GM12878 (cell line): ENCODE measurements at regions not wholly inside any gene's neighbourhood (a gene's known extent, or its start where the extent isn't known, plus 50 kb on each side); places are given as distances from the start of the nearest gene placed in this dataset.

ENCODE experiments used
- ATAC-seq: fragments of 200-7000 bp; cut with Tn5 transposase; 3 replicates; pipeline ENCODE4 v1.9.1; 2020; ENCODE audit warnings: mild to moderate bottlenecking, moderate library complexity
- BruUV-seq: library from RNA; stranded (reverse); fragments of 400-500 nt; replicated peaks from 2 replicates; lab custom pipeline; 2021; lab: Mats Ljungman, UMichigan
- CTCF ChIA-PET: fragments of 300-600 bp; sonication (Branson Sonifier 250); formaldehyde crosslinking; extraction: SDS; loops from one replicate; lab custom pipeline; 2021; ENCODE audit warnings: inconsistent platforms; lab: Yijun Ruan, JAX
- POLR2A ChIA-PET: fragments of 350-600 bp; formaldehyde crosslinking; extraction: SDS; loops from one replicate; lab custom pipeline; 2021; ENCODE audit warnings: inconsistent platforms; lab: Charles Lee
- RAD21 ChIA-PET: fragments of 300-600 bp; sonication (Branson Sonifier 250); formaldehyde crosslinking; loops from one replicate; lab custom pipeline; 2023; ENCODE audit warnings: antibody characterized with exemption; ENCODE audit not compliant: unreplicated experiment; lab: Charles Lee
- SMC1A ChIA-PET: fragments of 300-600 bp; sonication (Branson Sonifier 250); formaldehyde crosslinking; loops from one replicate; lab custom pipeline; 2023; ENCODE audit not compliant: unreplicated experiment, uncharacterized antibody; lab: Charles Lee
- DNase-seq: peaks from one replicate; pipeline ENCODE4 v3.0.0-alpha.2; 2011; ENCODE audit warnings: low read depth, low spot score
- FAIRE-seq: peaks from 3 replicates; lab custom pipeline; 2011; peaks lifted over from hg19 to GRCh38; lab: Jason Lieb, UNC
- H2AFZ ChIP-seq: 2 replicates; pipeline ENCODE4 v1.6.0; 2011; ENCODE audit warnings: low read depth, low read length, control low read depth; ENCODE audit not compliant: control insufficient read depth
- H3K27ac ChIP-seq: 2 replicates; pipeline ENCODE4 v1.5.1; 2011; ENCODE audit warnings: control low read depth; ENCODE audit not compliant: control insufficient read depth, insufficient read depth
- H3K27me3 ChIP-seq, 2 experiments: replicated peaks in 1 of 2; 2 replicates each; pipeline versions ENCODE4 v1.6.0 to v1.6.1; 2011; ENCODE audit warnings: low read length in 1 of 2; ENCODE audit not compliant: control insufficient read depth in 2 of 2, insufficient read depth in 2 of 2
- H3K36me3 ChIP-seq, 2 experiments: 2 replicates each; pipeline ENCODE4 v1.5.1; 2011; ENCODE audit warnings: low read length in 1 of 2; ENCODE audit not compliant: control insufficient read depth in 2 of 2, insufficient read depth in 2 of 2
- H3K4me1 ChIP-seq: 2 replicates; pipeline ENCODE4 v1.6.1; 2011; ENCODE audit warnings: mild to moderate bottlenecking, low read length, moderate library complexity, mixed read lengths; ENCODE audit not compliant: control insufficient read depth, insufficient read depth
- H3K4me2 ChIP-seq: 2 replicates; pipeline ENCODE4 v1.6.0; 2011; ENCODE audit warnings: control low read depth; ENCODE audit not compliant: control insufficient read depth, insufficient read depth
- H3K4me3 ChIP-seq: fragments of 200-600 bp; sonication (generic); 2 replicates; pipeline ENCODE4 v1.5.1; 2016
- H3K79me2 ChIP-seq: 2 replicates; pipeline ENCODE4 v1.6.0; 2011; ENCODE audit warnings: low read length; ENCODE audit not compliant: control insufficient read depth, insufficient read depth
- H3K9ac ChIP-seq: 2 replicates; pipeline ENCODE4 v1.8.0; 2011; ENCODE audit warnings: low read length, control low read depth, mixed read lengths; ENCODE audit not compliant: control insufficient read depth, insufficient read depth
- H3K9me3 ChIP-seq: replicated peaks from 3 replicates; pipeline ENCODE4 v1.5.1; 2011; ENCODE audit warnings: mild to moderate bottlenecking, low read length; ENCODE audit not compliant: control insufficient read depth, insufficient read depth
- H4K20me1 ChIP-seq: 2 replicates; pipeline ENCODE4 v1.6.0; 2011; ENCODE audit not compliant: control insufficient read depth, insufficient read depth
- DPF2 ChIP-seq: fragments of 450-650 bp; IDR thresholded peaks from 2 replicates; pipeline ENCODE4 v1.6.1; 2017; ENCODE audit warnings: mild to moderate bottlenecking
- ETV6 ChIP-seq, 2 experiments: fragments of 450-650 bp in 1 of 2; IDR thresholded peaks in 1 of 2; conservative IDR thresholded peaks in 1 of 2; 2 replicates each; pipeline ENCODE4 v1.6.1; 2014; ENCODE audit warnings: antibody characterized with exemption in 1 of 2, borderline replicate concordance in 1 of 2, low read depth in 1 of 2, mild to moderate bottlenecking in 1 of 2, moderate library complexity in 1 of 2
- EZH2 ChIP-seq: IDR thresholded peaks from 2 replicates; pipeline ENCODE4 v1.6.1; 2012; ENCODE audit warnings: low read depth, mild to moderate bottlenecking, control low read depth, inconsistent platforms, low read length, borderline replicate concordance; ENCODE audit not compliant: control insufficient read depth
- MTA2 ChIP-seq: fragments of 450-650 bp; IDR thresholded peaks from 2 replicates; pipeline ENCODE4 v1.6.1; 2016; ENCODE audit warnings: low read depth, mild to moderate bottlenecking, moderate library complexity
- NBN ChIP-seq: fragments of 450-650 bp; IDR thresholded peaks from 2 replicates; pipeline ENCODE4 v1.6.1; 2016
- NFYB ChIP-seq: IDR thresholded peaks from 2 replicates; pipeline ENCODE4 v1.6.1; 2011; ENCODE audit warnings: low read depth, mild to moderate bottlenecking, low read length, improper control_type of control experiment, moderate library complexity; ENCODE audit not compliant: insufficient read depth
- NRF1 ChIP-seq: conservative IDR thresholded peaks from 2 replicates; pipeline ENCODE4 v1.6.1; 2011; ENCODE audit warnings: mild to moderate bottlenecking, low read depth, low read length, improper control_type of control experiment
- PAX5 ChIP-seq: IDR thresholded peaks from 2 replicates; pipeline ENCODE4 v1.6.1; 2011; ENCODE audit warnings: low read depth, low read length, borderline replicate concordance
- SMARCA5 ChIP-seq: fragments of 450-650 bp; IDR thresholded peaks from 2 replicates; pipeline ENCODE4 v1.6.1; 2017; ENCODE audit warnings: mild to moderate bottlenecking
- SRF ChIP-seq, 2 experiments: IDR thresholded peaks; 2 replicates each; pipeline ENCODE4 v1.6.1; 2011; ENCODE audit warnings: low read depth in 2 of 2, low read length in 2 of 2, mild to moderate bottlenecking in 1 of 2, moderate library complexity in 1 of 2
- SUZ12 ChIP-seq: fragments of 200-600 bp; sonication (generic); IDR thresholded peaks from one replicate; pipeline ENCODE4 v1.6.1; 2018; ENCODE audit warnings: antibody characterized with exemption, mild to moderate bottlenecking; ENCODE audit not compliant: unreplicated experiment
- WGBS: methylation state at CpG from one replicate; pipeline ENCODE4 v1.1.6; 2016; ENCODE audit warnings: low lambda C conversion rate; ENCODE audit not compliant: insufficient replicate concordance, insufficient coverage; ENCODE audit errors: missing lambda C conversion rate; 5-methylcytosine and 5-hydroxymethylcytosine counted together
- in situ Hi-C: fragments of 300-500 bp; cut with MboI; formaldehyde crosslinking; loops from 9 replicates; pipeline ENCODE4 v1.14.3; 2018; ENCODE audit warnings: mixed read lengths
- intact Hi-C: fragments of 100-400 bp; cut with micrococcal nuclease; formaldehyde crosslinking; loops from one replicate; pipeline ENCODE4 v1.14.2; 2022; ENCODE audit not compliant: unreplicated experiment
- TF ChIP-seq, protein P1 (sequence below): IDR thresholded peaks from 2 replicates; pipeline ENCODE4 v1.6.1; 2011; ENCODE audit warnings: borderline replicate concordance, low read depth, mild to moderate bottlenecking, moderate library complexity, mixed read lengths, low read length; ENCODE audit not compliant: insufficient read depth; ENCODE audit errors: extremely low read length
- TF ChIP-seq, protein P2 (sequence below): fragments of 450-650 bp; IDR thresholded peaks from 2 replicates; pipeline ENCODE4 v1.6.1; 2017; ENCODE audit warnings: borderline replicate concordance
- TF ChIP-seq, protein P3 (sequence below): IDR thresholded peaks from 2 replicates; pipeline ENCODE4 v1.6.1; 2012; ENCODE audit warnings: low read depth, low read length, improper control_type of control experiment

DNA sequence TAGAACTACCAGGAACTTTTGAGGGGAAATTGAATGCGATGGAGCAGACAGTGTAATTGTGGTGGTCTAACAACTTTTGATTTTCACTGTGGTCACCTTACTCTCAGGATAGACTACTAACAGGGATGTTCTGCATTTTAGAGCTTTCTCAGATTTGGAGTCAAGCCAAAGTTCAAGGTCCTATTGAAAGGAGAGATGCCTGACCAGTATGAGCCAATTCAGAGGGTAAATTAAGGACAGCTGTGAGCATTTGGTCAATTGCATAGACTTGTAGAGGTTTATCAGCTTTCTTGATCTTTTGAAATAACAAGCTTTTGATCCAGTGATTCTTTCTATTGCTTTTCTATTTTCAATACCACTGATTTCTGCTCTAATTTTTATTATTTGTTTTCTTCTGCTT is 1095.7 kb upstream of the CNTNAP5 start:
- ATAC-seq (no peak), DNase-seq (no peak), FAIRE-seq (no peak)
- Histone ChIP-seq H4K20me1 (no peaks in the 10 kb centered on the region), H3K79me2 (no peaks in the 10 kb centered on the region), H3K27ac (no peak overlapping the region), H3K9me3 (no peaks in the 10 kb centered on the region; the same call in 2 of the 3 replicates), H3K36me3 (no peaks in the 10 kb centered on the region), H3K27me3 (no peaks in the 10 kb centered on the region), H2AFZ (no peak overlapping the region), H3K4me1 (no peaks in the 10 kb centered on the region), H3K4me3 (no peak overlapping the region), H3K4me2 (no peak overlapping the region), H3K9ac (no peak overlapping the region)
- RAD21 ChIA-PET: no interaction called here
- CTCF ChIA-PET: interaction anchor here (0.6 kb wide), 1 partner anchor 300 kb away, joined by 3 read pairs; no protein-coding TSS in a partner anchor
- WGBS: 36% methylated on average over 1 of the region's 1 CpG
- POLR2A ChIA-PET: no interaction called here
- BruUV-seq: no TSS peak
- in situ Hi-C loops: no loop called here
- intact Hi-C loops: no loop called here
- TF ChIP-seq, protein P1, sequence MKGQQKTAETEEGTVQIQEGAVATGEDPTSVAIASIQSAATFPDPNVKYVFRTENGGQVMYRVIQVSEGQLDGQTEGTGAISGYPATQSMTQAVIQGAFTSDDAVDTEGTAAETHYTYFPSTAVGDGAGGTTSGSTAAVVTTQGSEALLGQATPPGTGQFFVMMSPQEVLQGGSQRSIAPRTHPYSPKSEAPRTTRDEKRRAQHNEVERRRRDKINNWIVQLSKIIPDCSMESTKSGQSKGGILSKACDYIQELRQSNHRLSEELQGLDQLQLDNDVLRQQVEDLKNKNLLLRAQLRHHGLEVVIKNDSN: no peak
- no peak for TF ChIP-seq NFYB
- TF ChIP-seq ETV6 (conservative IDR thresholded peaks at IDR 0.05 in 1 of 2, IDR thresholded peaks at IDR 0.05 in 1 of 2; ENCODE audit: borderline replicate concordance in 1 of 2, low read depth in 1 of 2): no peak
- no peak for TF ChIP-seq NRF1
- TF ChIP-seq SUZ12: no peak
- TF ChIP-seq SRF (IDR thresholded peaks at IDR 0.05; ENCODE audit: low read depth in 2 of 2, low read length in 2 of 2): no peak
- TF ChIP-seq EZH2: no peak
- TF ChIP-seq, protein P2, sequence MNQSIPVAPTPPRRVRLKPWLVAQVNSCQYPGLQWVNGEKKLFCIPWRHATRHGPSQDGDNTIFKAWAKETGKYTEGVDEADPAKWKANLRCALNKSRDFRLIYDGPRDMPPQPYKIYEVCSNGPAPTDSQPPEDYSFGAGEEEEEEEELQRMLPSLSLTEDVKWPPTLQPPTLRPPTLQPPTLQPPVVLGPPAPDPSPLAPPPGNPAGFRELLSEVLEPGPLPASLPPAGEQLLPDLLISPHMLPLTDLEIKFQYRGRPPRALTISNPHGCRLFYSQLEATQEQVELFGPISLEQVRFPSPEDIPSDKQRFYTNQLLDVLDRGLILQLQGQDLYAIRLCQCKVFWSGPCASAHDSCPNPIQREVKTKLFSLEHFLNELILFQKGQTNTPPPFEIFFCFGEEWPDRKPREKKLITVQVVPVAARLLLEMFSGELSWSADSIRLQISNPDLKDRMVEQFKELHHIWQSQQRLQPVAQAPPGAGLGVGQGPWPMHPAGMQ: no peak
- no peak for TF ChIP-seq PAX5
- no peak for TF ChIP-seq SMARCA5
- TF ChIP-seq, protein P3, sequence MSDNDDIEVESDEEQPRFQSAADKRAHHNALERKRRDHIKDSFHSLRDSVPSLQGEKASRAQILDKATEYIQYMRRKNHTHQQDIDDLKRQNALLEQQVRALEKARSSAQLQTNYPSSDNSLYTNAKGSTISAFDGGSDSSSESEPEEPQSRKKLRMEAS: no peak
- TF ChIP-seq MTA2: no peak
- no peak for TF ChIP-seq NBN
- TF ChIP-seq DPF2: no peak
- SMC1A ChIA-PET: no interaction called here
